ENCODE measurements at regions not wholly inside any gene's neighbourhood (a gene's known extent, or its start where the extent isn't known, plus 50 kb on each side); places are given as distances from the start of the nearest gene placed in this dataset.
"Not testable (repeated sequence)": the region's sequence is repeated elsewhere in the genome, so short reads cannot be mapped to it uniquely, and the experiment has no call there.

DNA sequence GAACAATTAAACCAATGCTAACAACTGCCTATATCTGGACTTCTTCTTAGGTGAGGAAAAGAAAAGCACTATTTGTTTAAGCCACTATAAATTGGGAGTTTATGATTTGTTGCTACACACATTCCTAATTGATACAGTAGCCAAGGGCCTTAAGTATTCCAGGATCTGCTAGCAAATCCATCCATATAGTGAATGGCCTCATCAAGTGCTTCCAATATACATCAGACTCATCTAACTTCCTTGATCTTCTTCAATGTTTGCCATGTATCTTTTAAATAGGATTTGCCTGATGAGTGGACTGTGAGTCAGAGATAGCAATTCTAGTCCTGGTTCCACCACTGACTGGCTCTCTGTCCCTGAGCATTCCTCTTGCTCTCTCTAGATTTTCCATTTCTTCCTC lies 430.2 kb downstream of the OMA1 start:
- DNase-seq, result no peak

DNA sequence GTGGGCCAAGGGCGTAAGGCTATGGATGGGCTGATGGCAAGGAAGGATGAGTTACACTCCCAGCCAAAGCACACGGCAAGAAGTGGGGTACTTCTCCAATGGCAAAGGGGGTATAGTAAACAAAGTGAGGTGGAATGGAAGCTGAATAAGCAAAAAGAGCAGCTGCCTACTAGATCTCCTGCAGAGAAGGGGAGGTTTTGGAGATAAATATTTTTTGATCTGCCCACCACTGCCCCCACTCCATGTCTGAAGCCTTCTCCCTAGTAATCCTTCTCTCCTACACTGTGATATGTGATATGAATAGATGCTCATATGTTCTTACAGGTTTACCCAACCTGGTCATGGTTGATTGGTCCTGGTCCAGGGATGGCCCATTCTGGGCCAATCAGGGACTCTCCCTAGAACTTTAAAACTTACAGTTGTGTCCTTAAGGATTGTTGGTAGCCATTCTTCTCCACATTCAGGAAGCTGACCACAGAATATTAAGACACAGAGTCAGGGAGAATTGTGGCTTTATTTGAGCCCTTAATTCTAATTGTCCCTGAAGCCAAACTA lies 436.8 kb downstream of the OMA1 start:
- DNase-seq, result no peak

DNA sequence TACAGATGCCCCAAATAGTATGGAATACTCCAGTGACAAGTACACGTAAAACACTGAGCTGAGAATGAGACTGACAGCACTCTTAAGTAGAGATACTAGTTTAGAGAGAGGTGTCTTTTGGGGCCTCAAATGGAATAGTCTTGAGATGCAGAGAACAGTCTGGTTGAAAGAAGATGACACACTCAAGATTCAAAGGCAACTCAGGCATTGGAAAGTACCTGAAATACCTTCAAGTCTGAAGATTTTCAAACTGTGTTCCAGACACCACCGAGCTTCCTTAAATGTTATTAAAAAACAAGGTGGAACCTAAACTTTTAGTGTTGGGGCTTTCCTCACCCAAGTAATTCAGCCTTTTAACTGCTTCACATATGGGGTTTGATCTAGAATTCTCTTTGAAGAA lies 437.7 kb downstream of the OMA1 start:
- DNase-seq, result no peak

DNA sequence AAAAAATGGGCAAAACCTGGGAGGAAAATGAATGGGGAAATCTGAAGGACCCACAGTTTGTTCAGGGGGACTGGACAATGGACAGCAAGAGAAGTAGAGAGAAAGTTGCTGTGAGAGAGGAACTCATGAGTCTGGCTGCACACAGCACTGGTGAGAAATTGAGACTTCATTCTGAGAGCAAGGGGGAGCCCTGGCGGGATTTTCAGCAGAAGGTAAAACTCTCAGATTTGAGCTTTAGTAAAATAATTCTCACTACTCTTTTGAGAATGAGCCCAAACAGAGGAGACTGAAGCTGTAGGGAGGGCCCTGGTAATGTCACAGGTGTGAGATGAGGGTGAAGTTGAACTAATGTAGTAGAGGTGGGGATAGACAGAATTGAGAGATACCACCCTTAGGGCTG lies 438.6 kb downstream of the OMA1 start:
- no peak for DNase-seq

DNA sequence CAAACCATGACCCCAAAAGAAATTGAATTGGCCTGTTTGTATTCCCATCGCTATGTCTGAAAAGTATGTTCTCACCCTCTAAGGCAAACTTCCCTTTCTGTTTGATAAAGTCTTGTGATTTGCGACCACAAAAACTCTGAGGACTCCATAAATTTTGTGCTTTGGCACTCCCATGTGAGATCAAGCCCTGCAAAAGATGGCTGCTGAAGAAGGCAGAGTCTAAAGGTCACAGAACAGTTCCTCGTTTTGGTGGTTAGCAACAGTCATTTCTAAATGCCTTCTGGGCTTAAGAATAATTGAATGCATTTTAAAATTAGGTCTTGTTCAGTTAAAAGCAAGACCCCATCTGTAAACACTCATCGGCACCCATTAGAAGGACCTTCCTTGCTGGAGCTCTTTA lies 441.6 kb downstream of the OMA1 start:
- no peak for DNase-seq

DNA sequence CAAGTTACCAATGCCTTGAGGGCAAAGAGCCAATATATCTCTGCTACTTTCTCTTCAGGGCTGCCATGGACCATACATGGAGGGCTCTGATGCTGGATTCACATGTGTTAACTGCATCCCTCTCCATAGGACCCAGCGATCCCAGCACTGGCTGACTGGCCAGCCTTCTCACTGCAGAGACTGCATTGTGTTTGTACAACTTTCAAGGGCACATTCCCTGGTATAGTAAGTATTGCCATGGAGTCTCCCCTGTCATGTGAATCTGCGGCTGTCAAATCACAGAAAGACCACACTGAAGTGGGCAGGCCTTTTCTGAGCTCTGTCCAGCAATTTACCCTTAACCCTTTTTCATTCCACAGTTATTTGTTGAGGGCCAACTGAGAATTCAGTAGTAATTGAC lies 449.8 kb downstream of the OMA1 start:
- no peak for DNase-seq

DNA sequence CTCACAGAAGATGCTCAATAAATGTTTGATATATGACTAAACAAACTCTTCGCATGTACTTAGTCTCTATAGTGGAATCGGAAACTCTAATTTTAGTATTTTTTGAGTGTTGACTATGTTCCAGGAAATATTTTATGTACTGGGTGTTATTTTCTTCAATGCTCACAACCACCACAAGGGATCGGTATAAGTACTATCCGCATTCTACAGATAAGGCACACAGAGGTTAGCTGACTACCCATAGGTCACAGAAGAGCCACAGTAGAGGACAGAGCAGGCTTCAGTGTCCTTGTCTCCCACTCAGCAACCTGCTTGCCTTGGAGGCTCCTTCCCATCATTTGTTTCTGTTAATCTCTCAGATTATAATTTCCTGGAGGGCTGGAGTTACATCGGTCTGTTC lies 451.3 kb downstream of the OMA1 start:
- DNase-seq, result no peak

DNA sequence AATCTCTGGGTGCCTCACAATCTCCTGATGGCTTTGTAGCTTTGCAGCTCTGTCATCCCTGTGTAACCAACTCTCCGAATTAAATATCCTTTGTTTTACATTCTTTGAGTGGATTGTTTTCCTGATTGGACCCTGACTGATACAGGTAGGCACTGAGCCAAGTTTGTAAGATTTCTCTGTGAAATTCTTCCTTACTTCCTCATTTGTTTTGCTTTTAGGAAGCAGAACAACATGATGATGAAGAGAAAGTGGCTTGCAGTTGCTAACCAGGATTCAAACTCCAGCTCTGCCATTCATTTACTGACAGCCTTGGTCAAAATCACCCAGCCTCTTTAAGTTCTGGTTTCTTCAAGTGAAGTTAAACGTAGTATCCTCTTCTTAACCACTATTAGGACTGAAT lies 452.3 kb downstream of the OMA1 start:
- DNase-seq, result no peak

DNA sequence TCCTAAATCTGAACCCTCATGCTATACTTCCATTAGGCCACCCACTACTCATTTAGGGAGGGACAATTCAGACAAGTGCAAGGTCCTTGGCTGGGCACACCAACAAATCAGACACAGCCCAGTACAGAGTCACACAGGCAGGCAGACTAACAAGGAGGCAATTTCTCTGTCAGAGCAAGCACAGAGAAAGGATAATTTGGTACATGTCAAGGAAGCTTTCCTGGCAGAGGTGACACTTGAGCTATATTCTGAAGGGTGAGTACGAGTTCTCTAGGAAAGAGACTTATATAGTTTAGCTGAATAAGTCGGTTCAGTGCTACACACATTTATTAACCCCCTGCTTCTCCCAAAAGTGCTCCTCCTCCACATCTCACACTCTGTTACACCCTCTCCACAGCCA lies 455.9 kb downstream of the OMA1 start:
- no peak for DNase-seq

DNA sequence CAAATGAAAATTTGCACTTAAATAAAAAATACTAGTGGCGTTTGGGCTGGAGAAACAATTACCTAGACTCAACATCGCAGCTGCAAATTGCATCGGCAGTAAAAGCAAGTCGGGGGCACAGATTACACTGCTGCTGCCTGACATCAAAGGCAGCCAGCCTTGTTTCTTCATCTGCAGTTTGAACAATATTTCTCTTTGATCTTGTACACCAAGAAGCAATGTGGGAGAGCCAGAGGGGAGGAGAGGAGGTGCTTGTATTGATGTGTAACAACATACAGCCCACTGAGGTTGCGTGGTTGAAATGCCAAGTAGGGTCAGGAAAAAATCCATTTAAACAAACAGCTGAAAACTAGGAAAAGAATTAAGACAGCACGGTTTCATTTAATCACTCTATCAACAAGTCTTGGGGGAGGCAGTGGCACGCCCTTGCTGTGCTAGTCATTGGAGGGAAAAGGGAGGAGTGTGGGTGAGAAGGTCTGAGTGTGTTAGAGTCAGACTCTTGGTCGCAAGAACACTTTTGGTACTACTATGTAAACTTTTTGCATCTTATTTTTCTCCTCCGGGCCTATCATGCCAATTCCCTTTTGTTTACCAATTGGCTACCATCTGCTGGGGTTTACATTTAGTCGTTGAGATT lies 456.5 kb downstream of the OMA1 start:
- no peak for DNase-seq

DNA sequence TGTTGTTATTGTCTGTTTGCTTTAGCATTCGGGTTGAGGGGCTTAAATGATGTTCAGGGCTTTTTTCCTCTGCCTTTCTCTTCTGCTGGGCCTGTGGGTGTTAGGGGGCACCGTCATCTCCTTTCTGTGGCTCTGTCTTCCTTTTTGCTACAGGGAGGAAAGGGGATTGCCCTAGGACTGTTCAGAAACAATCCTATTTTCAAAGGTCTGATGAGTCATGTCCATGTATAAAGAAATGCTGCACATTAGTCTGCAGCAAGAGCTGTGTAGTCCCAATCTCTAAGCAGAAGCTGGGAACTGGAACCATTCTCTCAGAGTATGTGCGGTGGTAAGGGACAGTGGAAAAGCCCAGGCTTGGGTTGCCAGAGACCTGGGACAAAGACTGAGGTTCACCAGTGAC lies 462.3 kb downstream of the OMA1 start:
- DNase-seq, result no peak

DNA sequence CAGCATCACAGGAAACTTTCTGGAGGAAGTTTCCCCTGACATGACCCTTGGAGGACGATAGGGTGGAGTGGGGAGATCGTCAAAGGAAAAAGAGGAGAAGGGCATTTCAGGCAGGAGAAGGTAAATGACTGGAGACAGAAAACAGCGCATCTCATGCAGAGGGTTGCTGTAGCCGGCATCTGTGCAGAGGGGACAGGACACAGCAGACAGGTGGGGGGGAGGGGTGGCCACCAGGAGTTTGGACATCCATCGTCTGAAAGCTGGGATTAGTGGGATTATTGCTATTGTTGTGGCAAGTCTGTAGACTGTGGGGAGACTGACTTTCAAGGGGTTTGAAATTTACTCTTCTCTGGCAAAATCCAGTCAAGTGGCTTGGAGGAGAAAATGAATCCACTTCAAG lies 463.9 kb downstream of the OMA1 start:
- no peak for DNase-seq

DNA sequence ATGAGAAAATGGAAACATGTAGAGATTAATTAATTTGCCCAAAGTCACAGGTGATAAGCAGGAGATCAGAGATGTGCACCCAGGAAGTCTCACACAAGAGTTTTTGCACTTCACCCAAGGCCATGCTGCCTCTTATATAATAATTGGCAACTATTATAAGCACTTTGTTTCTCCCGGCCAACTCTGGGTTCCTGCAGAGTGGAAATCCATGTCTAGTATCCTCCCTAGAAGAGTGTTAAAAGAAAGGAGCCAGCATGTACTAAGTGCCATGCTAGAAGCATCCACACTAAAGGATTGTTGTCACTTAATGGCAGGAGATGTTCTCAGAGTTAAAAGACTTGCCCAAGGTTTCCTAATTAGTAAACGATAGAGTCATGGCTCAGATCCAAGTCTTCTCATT lies 470.3 kb downstream of the OMA1 start:
- no peak for DNase-seq

DNA sequence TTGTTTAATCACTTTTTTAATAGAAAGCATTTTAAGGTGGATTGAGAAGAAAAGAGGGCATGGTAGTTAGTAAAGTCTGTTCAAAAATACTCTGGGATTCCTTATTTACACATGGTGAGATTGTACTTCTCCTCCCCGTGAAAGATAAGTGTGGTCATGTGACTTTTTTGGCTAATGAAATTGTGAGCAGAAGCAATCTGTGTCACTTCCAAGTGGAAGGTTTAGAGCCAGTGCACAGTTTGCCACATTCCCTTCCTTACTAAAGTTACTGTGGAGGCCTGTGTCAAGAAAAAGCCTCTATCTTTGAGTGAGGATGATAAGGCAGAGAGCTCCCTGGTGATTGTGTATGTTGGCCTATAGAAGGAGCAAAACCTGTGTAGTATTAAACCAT lies 471.3 kb downstream of the OMA1 start:
- DNase-seq, result no peak

DNA sequence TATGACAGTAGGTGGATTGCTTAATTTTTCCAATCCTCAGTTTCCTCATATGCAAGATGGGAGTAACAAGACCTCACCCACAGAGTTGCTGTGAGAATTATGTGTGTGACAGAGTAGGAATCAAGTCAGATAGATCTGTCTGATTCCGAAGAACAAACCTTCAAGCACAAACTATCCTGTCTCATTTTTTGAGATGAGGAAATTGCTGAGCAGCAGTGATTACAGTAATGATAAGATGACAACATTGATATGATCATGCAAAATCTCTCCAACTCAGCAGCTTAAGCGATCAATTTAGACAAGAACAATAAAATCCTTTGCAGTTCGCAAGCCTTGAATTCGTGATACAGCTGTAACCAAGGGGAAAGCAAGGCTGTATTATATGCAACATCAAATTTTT lies 474.1 kb downstream of the OMA1 start:
- no peak for DNase-seq

DNA sequence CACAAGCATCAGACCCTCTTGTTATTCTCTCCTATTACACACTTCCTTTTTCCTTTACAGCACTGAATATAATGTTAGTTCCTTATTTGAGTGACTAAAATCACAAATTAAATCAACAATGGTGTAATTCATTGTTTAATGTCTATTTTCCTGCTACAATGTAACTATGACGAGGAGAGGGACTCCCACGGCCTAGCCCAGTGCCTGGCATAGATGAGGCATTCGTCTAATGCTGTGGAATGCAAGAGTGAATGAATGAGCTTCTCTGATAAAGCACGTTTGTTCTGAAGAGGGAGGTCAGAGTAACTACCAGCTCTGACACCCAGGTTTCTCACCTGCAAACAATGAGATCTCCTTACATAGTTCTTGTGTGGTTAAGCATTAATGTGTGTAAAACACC lies 479.4 kb downstream of the OMA1 start:
- no peak for DNase-seq

DNA sequence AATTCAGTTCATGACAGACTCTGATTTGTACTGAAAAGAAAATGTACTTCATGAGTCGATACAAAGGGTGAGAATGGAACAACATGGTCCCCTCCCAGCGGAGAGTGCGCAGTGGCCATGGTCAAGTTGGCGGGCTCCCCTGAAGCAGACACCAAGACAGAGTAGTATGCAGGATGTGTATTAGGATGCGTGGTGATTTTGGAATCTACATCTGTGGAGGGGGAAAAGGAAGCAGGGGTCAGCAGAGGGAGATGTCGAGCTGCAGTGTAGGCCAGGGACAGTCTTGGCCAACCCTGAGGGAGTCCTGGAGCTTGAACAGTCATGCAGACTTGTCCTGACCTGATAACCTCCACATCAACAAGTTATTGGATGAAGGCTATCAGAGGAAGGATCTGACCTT lies 481.0 kb downstream of the OMA1 start:
- no peak for DNase-seq

DNA sequence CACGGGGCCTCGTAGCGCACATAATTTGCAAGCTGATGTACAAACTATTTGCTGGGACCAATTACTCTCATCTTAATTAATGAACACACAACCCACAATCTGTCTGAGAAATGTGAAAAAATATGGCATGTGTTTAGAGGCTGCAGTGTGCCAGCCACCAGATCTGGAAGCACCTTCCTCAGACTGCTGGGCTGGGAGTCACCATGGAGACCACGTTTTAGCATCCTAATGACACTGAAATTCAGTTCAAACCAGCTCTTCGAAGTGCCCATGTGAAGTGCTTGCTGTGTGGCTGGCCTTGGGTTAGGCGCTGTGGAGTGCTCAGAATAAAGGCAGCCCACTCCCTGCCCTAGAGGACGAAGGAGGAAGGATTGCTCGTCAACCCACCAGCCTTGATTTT lies 482.4 kb downstream of the OMA1 start:
- DNase-seq, result no peak

DNA sequence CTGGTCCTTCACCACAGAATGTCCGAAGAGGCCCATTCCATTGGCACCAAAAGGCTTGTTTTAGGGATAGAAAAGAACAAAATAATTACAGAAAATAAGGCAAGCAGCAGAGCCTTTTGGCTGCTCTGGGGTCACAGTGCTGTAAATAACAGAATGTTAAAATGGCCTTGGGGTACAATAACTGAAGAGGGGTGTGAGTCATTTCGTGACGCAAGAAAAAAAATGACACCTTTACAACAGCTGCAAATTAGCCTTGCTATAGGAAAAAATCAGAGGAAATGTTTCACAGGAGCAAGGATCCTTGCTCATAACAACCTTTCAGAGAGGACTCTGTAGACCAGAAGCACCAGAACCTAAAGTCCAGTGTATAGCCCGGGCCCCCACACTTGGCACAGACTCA lies 483.4 kb downstream of the OMA1 start:
- DNase-seq, result no peak

DNA sequence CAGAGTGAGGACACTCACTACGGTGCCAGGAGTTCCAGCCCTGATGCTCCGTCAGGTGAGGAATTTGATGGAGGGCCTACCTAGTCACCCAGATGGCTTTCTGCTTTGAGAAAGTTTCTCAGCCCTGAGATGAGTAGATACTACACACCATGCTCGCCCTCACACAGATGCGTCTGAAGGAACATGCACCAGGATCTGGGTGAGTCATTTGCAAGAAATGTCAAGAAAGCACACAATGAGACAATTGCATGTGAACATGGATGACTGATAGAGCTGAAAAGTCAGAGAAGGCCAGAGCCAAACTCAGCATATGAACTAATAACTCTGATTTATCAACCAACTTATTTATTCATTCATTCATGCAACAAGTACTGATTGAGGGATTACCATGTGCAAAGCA lies 483.9 kb downstream of the OMA1 start:
- DNase-seq, result no peak

DNA sequence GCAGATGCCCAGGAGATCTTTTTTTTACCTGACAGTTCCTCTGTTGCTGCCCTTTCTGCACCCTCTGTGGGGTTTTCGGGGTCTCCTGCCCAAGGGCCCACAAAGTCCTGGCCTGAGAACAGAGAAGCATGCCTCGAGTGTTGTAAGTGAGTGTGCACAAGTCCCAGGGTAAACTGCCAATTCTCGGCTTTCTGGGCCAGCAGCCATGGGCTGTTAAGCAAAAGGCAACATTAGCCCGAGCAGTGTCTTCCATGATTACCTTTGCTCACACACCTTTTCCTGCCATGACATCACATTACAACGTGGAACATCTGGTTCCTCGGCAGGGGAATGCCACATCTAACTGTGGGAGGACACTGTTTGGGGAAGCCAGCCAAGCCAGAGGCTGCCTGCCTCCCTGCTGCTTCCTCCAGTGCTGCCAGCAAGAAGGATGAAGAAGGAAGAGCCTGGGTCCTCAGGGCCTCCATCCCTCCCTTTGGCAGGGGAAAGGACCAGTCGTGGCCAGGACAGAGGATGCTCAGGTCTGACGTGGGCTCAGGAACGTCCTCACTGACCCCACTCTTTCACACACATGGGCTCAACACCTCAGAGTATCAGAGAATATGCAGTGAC lies 485.9 kb downstream of the OMA1 start:
- DNase-seq, result no peak

DNA sequence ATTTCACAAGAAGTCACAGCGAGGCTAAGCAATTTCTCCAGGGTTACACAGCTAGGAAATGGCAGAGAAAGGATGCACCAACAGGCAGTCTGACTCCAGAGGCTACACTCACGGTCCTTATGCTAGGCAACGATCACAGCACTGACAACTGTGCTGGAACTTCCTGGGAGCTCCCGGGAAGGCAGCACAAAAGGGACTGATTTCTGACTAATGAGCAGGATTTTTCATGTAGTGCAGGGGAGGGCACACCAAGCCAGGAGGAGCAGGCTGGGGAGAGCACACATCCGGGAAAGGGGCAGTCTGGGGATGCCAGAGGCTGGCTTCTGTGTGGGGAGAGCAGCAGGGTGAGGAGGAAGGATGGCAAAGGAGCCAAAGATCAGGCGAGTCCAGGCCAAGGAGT lies 486.7 kb downstream of the OMA1 start:
- no peak for DNase-seq

DNA sequence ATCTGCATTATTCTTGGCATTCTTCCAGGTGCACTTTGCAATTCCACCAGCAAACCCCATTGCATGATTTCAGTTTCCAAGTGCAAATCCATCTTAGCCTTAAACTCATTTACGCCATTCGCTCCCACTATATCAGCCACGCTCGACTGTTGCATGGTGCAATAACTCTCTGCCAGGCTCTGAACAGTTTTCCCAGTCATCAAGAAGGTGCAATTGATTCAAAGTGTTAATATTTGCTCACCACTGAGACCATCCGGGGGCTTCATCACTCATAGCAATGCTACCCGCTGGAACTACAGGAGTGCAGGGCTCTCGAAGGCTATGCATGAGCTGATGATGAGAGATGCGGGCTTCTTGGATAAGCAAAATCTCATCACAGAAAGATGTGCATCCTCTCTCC lies 488.2 kb downstream of the OMA1 start:
- DNase-seq, result no peak

DNA sequence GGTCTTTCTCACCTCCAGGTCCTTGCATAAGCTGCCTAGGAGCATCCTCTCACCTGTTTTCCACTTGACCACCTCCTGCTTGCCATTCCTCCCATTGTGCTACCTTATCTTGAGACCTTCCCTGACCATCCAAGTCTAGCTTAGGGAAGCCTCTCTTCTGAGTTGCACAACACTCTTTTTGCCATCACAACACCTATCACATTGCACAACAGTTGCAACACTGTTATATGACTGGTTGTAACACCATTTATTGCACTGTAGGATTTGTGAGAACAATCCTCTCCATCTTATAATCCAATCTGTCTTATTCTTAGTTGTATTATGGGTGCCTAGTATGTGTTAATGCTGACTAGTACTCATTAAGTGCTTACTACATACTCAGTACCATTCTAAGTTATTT lies 488.7 kb downstream of the OMA1 start:
- DNase-seq, result no peak

DNA sequence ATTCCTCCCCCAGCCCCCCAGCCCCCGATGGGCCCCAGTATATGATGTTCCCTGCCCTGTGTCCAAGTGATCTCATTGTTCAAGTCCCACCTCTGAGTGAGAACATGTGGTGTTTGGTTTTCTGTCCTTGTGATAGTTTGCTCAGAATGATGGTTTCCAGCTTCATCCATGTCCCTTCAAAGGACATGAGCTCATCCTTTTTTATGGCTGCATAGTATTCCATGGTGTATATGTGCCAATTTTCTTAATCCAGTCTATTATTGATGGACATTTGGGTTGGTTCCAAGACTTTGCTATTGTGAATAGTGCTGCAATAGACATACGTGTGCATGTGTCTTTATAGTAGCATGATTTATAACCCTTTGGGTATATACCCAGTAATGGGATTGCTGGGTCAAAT lies 495.3 kb downstream of the OMA1 start:
- DNase-seq, result not testable (repeated sequence)
